Cardiac fibroblast (primary cell): ENCODE measurements at regions not wholly inside any gene's neighbourhood (a gene's known extent, or its start where the extent isn't known, plus 50 kb on each side); places are given as distances from the start of the nearest gene placed in this dataset.

Experiments used
- DNase-seq, 2 donors: peaks; one replicate each; pipeline versions ENCODE4 v3.0.0 to v3.0.0-alpha.2; 2010; ENCODE audit warnings: low read depth in 2 of 2
- H3K4me3 ChIP-seq, 2 donors: replicated peaks in 1 of 2; 1 replicate in 1 of 2; 2 replicates in 1 of 2; pipeline ENCODE4 v1.5.1; 2011; ENCODE audit warnings: low read depth in 2 of 2, low read length in 2 of 2, mild to moderate bottlenecking in 2 of 2, moderate library complexity in 1 of 2
- TF ChIP-seq, protein P1 (sequence below): IDR thresholded peaks from one replicate; pipeline ENCODE4 v1.5.1; 2011; ENCODE audit warnings: low read depth, mild to moderate bottlenecking, low read length, inconsistent platforms

DNA sequence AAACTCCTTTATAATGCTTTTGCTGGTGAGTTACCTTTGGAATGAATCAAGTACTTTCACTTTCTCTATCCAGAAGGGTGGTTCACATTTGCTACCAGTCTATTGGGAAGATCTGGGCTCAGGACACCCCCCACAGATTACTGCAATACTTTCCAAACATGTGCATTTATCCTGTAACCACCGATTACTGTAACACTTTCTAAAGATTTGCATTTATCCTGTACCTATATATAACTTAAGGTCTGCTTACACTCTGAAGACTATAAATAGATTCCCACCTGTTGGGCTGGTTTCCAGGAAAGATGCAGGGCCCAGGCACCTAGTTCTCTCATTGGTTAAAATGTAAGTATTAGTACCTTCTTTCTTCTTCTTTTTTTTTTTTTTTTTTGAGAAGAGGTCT lies 113.0 kb upstream of the NEDD4L start:
- DNase-seq: no peak
- H3K4me3 ChIP-seq: no peak overlapping the region
- TF ChIP-seq, protein P1, sequence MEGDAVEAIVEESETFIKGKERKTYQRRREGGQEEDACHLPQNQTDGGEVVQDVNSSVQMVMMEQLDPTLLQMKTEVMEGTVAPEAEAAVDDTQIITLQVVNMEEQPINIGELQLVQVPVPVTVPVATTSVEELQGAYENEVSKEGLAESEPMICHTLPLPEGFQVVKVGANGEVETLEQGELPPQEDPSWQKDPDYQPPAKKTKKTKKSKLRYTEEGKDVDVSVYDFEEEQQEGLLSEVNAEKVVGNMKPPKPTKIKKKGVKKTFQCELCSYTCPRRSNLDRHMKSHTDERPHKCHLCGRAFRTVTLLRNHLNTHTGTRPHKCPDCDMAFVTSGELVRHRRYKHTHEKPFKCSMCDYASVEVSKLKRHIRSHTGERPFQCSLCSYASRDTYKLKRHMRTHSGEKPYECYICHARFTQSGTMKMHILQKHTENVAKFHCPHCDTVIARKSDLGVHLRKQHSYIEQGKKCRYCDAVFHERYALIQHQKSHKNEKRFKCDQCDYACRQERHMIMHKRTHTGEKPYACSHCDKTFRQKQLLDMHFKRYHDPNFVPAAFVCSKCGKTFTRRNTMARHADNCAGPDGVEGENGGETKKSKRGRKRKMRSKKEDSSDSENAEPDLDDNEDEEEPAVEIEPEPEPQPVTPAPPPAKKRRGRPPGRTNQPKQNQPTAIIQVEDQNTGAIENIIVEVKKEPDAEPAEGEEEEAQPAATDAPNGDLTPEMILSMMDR: no peak

DNA sequence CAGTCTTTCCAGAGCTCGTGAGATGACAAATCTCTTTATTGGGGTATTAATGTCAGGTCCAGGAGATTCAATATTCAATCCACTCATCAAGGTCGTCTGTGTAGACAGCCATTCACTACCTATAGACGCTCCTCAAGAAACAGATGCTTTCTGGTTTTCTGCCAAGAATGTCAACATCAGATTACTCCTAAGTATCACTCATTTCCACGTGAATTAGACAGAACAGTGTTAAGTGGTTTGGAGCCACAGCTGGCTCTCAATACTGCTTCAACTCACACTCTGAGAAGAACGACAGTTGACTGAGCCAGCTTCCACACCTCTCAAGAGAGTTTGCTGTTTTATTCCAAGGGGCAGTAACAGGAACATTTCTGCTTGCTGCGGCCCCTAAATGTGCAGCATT lies 113.5 kb upstream of the NEDD4L start:
- H3K4me3 ChIP-seq: no peak overlapping the region
- TF ChIP-seq, protein P1: no peak
- DNase-seq: no peak

DNA sequence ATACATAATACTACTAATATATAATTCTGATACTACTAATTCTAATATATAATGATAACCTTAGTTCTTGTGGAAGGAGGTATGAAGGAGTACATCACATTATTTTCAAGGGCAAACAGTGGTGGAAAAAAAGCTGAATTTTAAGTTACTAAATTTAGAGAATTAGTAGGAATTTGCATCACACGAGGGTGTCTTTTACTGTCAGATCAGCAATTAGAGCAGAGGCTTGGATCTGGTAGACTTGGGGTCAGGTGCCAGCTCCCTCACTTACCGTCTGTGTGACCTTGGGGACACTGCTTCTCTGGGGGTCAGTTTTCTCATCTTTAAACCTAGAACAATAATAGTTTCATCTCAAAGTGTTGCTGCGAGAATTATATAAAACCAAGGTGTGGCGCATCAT lies 114.1 kb upstream of the NEDD4L start:
- no peak for DNase-seq
- H3K4me3 ChIP-seq: no peak overlapping the region
- TF ChIP-seq, protein P1: no peak

DNA sequence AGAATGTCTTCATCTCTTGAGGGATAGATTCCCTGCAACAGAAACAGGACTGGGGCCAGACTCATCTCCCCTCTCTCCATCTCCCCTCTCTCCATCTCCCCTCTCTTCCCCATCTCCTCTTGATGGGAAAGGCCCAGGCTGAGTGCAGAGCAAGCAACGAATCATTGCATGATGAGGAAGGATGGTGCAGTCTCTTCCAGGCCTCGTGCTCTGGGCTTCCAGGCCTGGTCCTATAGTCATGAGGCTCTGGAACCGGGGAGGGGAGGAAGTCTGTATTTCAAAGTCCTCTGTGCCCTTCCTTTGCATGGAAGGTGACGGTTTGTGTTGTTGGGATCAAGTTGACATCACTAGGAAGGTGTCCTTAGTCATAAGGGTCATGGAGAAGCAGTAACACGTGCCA lies 115.6 kb upstream of the NEDD4L start:
- no peak for DNase-seq
- TF ChIP-seq, protein P1: no peak
- H3K4me3 ChIP-seq: no peak overlapping the region

DNA sequence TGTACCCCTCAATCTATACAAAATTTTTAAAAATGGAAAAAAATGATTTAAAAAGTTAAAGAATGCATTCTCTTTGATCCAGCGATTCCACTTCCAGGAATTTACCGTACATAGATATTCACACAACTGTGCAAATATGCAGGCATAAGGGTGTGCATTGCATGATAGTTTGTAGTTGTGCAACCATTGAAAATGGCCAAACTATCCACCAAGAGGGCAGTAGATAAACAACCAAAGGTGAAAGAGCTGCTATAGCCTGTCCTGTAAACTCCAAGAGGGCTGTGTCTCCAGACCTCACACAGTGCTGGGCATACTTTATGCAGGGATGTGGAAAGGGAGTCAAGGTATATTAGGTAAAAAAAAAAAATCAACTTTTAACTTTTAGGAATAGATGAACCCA lies 116.5 kb upstream of the NEDD4L start:
- TF ChIP-seq, protein P1: no peak
- H3K4me3 ChIP-seq: no peak overlapping the region
- no peak for DNase-seq

DNA sequence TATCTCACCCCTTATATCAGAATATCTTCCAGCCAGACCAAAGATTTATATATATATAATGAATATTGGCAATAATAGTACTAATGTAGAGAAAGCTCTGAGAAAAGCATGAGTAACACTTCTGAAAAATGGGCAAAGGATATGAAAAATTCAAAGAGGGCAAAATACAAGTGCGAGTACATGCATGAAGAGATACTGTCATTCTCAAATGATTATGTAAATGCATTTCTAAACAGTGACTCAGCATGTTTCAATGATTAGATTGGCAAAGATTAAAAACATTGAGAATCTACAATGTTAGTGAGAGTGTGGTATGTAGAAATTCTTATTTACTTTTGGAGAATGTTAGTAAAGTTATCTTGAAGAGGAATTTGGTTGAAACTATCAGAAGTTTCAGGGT lies 118.3 kb upstream of the NEDD4L start:
- no peak overlapping the region for H3K4me3 ChIP-seq
- peak in 1 of 2 donors; percentile 64 for DNase-seq
- TF ChIP-seq, protein P1: no peak

DNA sequence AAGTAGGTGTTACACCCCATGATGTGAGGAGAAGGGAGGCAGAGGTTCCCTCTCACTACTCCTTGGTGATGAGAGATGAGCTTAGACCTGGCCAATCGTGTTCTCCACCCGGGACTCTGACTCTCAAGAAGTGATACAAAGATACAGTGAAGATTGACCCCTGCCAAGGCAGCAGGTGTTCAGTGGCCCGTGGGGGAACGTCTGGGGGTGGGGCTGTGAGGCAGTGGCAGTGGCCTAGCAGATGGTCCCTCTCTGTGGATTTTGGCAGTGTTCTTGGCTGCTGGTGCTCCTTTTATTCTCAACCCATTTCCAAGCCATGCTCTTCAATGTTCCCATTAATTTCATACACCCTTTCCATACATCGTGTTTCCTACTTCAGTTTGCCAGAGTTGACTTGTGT lies 120.4 kb upstream of the NEDD4L start:
- no peak overlapping the region for H3K4me3 ChIP-seq
- no peak for DNase-seq
- TF ChIP-seq, protein P1: no peak
